Stimulated activated CD4-positive, alpha-beta T cell treated with anti-CD3 and anti-CD28 coated beads, Interleukin-1b, Interleukin-23, amount 100 ng/mL, for 4 hours (primary cell): ENCODE measurements at regions not wholly inside any gene's neighbourhood (a gene's known extent, or its start where the extent isn't known, plus 50 kb on each side); places are given as distances from the start of the nearest gene placed in this dataset.

Experiments used
- DNase-seq, 2 donors: peaks; one replicate each; pipeline ENCODE4 v3.0.0-alpha.2; 2020; ENCODE audit warnings: low read depth in 2 of 2

- DNase-seq, result no peak
These were observed 56.7 kb upstream of the CLINT1 start for GRCh38 chr5:157915638-157916037.

- DNase-seq, result no peak
These were observed 55.3 kb upstream of the CLINT1 start for GRCh38 chr5:157914151-157914788.

- DNase-seq, result no peak
These were observed 54.6 kb upstream of the CLINT1 start for GRCh38 chr5:157913575-157913974.

GRCh38 chr5:157912621-157913325 lies 53.8 kb upstream of the CLINT1 start:
- DNase-seq, result no peak

- no peak for DNase-seq
These were observed 52.6 kb upstream of the CLINT1 start for GRCh38 chr5:157911568-157911967.
